HG02759 (cell line): ENCODE measurements at regions not wholly inside any gene's neighbourhood (a gene's known extent, or its start where the extent isn't known, plus 50 kb on each side); places are given as distances from the start of the nearest gene placed in this dataset.
"Not testable (repeated sequence)": the region's sequence is repeated elsewhere in the genome, so short reads cannot be mapped to it uniquely, and the experiment has no call there.

Experiments used
- ATAC-seq: cut with Tn5 transposase; IDR thresholded peaks from one replicate; pipeline ENCODE4 v1.9.1; 2021; ENCODE audit warnings: mild to moderate bottlenecking, moderate library complexity; ENCODE audit not compliant: unreplicated experiment

DNA sequence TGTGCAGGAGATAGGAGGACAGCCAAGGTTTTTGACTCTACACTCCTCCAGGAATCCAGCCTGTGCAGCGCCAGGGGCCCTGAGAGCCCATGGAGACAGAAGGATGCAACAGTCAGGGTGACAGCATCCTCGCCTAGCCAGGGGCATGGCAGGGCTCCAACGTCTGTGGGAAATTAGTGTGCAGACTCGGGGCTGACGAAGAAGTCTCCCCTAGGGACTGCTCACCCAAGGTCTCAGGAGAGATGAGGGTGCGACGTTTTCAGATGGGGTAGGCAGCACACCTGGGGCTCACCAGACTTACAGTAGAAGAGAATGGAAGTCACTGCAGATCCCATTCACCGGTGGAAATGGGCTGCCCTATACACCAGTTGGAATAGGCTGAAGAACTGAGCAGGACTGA is 241.7 kb downstream of the SETD4 start:
- no peak for ATAC-seq

DNA sequence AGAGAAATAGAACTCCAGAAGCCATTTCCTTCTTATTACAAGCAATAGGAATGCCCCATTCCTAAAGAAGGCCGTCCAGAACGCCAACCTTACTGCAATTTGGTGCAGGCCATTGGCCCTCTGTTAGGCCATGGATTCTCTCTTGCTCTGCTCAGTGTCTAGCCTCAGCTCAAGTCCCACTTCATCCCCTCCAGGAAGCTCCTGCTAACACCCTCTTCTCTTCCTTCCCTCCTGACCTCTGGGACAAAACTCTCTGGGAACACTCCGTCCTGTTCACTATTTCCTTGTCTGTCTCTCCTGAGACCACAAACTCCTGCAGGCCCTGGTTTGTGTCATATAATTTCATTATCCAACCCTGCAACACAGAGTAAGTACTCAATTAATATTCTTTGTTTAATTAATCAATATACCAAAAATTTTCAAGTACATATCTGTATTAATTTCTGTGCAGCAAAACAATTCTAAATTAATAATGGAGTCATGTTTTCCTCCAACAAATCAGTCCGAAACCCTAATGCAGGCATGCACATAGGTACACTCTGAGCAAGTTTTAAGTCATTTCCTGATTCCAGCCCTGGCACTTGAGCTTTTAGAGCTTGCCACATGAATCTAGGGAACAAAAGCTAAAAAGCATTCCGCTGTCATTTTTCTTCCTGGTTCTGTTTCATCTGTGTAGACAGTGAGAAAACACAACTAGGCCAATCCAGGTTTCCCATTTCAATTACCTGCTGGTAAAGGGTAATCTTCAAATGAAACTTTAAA is 245.3 kb downstream of the SETD4 start:
- ATAC-seq, result no peak

DNA sequence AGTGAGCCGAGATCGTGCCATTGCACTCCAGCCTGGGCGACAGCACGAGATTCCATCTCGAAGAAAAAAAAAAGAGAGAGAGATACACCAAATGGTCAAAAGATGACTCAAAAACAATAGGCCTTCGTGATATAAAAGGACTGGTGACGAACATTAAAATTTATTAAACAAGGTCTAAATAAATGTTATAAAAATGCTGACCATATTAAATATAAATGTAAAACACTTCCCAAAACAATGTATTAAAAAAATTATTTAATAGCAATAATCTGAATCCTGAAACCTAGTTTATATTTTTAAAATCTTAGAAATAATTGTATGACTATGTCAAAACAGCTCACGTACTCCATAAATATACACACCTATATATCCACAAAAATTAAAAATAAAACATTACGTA is 247.6 kb downstream of the SETD4 start:
- ATAC-seq, result no peak

DNA sequence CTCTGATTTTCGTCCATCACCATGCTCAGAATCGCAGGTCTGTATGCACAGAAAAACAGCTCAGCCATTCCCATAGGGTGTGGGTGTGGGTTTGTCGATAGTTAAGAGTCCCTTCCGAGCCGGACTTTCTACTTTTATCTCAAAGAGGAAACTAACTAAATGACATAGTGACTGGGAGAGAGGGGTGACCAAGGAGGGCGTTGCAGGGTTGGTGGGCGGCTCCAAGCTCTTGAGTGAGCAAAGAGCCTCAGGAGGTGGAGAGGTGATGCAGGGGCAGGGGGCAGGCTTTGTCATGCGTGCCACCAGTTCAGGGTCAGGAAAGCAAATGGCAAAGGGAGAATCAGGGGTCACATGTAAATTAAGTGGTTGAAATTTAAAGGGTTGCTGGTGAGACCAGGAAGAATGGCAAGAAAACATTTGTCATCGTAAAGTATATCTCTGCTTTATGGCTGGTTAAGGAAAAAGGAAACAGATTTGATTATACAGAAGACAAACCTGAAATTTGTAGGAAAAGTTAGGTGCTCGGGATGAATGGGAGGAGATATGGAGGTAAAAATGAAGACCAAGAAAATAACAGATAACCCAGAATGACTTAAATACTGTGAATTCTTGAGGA is 249.0 kb downstream of the SETD4 start:
- no peak for ATAC-seq

DNA sequence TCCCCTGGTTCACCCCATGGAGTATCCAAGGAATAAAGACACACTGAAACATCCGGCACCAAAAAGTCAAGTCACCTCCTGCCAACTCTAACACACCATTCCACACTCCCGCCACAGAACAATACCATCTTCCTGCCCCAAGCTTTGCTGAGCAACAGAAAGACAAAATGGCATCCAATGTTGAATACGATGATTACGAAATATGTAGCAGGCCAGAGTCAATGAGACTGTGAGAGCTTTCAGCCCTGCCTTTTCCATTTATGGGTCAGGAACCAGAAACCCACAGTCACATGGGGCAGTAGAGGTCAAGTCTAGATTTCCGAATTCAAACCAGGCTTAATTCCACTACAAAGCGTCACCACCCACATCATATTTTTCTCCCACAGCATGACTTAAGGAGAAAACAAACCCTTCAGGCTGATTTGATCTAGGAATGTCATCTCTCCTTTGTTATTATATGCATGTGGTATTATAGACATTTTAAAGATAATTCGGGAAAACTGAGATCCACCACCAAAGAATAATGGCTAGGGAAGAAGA is 249.8 kb downstream of the SETD4 start:
- ATAC-seq, result no peak

DNA sequence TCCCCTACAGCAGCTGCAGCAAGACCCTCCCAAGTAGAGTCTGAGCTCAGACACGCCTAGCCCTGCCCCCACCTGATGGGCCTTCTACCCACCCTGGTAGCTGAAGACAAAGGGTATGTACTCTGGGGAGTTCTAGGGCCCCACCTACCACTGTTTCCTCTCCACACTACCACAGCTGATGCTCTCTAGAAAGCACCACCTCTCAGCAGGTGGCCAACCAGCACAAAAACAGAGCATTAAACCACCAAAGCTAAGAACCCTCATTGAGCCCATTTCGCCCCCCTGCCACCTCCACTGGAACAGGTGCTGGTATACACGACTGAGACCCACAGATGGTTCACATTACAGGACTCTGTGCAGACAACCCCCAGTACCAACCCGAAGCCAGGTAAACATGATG is 258.9 kb downstream of the SETD4 start:
- no peak for ATAC-seq

DNA sequence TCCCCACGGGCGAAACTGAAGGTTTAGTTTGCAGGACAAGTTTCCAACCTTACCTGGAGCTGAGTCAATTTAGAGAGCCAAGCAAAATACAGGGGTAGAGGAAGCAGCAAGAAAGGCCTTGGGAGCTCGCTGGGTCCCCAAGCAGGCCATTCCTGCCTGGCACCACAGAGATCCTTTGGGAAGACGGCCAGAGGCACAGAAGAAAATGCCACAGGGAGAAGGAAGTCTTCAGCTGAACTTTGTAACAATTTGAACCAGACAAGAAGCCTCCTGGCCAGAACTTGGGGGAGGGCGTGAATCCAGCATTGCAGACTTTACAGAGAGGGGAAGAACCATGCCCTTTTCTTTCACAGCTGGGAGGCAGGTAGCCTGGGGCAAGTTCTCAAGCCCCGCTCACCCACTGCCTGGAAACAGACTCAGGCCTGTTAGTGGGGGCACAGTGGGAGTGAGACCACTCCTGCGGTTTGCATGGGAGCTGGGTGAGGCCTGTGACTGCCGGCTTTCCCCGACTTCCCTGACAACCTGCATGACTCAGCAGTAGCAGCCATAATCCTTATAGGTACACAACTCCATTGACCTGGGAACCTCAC is 259.4 kb downstream of the SETD4 start:
- ATAC-seq, result not testable (repeated sequence)

DNA sequence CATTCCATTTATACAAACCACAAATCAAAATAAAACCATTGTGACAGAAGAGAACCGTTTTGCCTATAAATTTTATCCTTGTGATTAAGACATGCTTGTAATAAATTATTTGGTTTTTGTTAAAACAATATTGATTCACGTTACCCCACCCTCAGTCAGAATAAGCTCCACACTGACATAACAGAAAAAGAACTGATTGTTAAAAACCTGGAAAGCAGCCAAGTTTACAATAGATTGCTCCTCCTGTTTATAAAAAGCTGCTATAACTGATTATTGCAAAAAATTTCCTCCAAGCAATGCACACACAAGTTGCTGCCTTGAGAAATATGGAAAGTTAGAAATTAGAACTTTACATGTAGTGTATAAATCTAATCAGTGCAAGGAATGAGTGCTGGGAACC is 263.5 kb downstream of the SETD4 start:
- ATAC-seq, result no peak

DNA sequence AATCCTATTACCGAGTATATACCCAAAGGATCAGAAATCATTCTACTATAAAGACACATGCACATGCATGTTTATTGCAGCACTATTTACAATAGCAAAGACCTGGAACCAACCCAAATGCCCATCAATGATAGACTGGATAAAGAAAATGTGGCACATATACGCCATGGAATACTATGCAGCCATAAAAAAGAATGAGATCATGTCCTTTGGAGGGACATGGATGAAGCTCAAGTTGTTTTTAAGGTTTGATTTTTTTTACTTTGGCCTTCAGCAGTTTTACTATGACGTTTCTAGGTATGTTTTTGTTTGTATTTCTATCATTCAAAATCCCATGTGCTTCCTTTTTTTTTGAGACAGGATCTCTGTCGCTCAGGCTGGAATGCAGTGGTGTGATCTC is 265.8 kb downstream of the SETD4 start:
- ATAC-seq, result not testable (repeated sequence)

DNA sequence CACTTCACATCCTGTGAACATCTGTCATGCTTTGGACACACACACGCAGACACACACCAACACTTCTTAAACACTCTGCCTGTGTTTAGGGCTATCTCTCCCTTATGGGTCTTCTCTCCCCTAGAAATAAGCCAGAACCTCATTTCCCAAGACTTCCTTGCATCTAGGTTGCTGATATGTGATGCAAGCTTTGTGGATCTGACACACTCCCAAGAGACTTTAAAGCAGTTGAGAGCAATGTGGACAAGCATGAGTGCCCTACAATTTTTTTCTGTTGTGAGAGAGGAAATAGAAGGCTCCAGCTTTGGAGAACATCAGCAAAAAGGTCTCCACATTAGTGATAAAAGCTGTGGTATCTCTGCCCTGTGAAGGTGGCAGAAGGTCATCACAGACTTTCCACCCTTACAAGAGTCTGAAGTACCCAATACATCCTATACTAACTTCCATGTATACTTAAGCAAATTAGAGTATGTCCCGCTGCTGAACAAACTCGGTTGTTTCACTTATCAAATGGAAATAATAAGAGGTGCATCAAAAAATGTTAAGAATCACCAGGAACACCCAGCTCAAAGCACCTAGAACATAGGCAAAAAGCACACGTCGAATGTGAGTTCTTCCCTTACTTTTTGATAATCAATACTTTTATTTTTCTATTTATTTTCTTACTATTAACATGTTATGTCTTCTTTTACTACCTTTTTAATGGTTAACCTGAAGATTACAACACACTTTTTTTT is 267.6 kb downstream of the SETD4 start:
- no peak for ATAC-seq

DNA sequence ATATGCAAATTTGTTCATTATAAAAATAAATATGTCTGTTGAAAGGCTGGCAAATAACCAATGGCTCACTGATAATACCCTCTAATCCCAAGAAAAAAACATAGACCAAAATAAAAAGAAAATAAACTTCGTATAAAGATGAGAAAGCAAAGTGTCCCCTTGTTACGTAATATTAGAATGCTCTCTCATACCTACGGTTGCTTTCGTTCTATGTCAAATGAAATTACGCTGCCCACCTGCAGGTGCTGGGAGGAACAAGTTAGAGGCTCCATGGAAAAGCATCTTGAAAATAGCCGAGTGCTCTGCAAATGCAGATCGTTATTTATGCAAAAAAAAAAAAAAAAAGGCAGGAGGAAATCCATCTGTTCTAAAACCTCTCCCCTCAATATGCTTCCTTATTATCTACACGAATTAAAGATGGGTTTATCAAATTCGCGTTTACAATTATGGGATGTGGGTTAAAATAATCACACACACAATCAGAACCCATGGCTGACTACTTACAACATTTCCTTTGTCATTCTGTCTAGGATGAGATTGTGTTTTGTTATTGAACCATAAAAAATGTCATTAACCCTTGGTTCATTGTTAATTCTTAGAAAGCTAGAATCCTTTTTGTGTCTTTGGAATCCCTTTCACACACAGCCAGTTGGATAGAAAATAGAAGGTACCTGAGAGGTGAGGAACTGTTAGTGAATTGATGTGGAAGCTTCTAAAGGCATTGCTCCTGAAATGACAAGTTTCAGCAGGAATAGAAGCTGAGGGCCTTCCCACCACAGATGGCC is 268.6 kb downstream of the SETD4 start:
- ATAC-seq, result no peak

DNA sequence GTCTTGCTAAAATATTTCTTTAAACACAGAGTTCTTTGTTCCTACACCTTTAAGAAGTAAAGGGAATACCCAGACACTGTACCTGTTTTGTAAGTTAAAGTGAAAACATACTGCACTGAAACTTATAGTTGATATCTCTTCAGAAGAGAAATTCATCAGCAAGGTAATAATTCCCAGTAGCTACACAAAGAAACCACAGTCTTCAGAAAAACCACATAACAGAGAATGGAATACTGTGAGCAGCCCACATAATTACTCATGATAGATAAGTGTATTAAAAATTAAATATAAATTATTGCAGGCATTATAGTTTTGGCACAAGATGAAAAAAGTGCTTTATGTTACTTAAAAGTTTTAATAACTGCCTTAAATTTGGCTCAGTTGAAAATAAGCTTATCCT is 276.6 kb downstream of the SETD4 start:
- ATAC-seq, result no peak

DNA sequence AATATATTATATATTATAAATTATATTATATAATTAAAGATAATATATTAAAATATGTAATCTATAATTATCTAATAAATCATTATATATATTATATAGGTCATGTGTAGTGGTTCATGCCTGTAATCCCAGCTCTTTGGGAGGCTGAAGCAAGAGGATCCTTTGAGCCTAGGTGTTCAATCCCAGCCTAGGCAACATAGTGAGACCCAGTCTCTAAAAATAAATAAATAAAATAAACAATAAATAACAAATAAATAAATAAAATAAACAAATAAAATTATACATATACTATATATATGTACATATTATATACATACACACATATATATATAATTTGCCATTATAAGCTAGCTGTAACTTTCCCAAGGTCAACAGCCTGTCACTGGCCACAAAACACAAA is 277.7 kb downstream of the SETD4 start:
- no peak for ATAC-seq

DNA sequence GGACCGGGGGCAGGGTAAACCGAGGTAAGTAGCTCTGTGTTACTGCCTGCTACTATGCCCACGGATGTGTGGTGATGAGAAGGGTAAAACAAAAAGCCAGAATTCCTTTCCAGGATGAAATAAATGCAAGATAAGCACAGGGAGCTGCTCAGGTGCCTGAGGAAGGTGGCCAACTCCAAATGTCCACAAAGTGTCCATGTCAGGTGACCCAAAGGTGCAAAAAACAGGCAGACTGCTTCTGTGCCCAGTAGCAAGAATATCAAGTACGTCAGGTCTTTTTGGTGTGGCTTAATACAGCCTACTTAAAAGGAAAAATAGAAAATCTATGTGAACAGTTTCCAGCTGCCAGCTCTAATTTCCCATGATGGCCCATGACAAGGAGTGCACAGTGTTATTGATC is 279.3 kb downstream of the SETD4 start:
- ATAC-seq, result no peak

DNA sequence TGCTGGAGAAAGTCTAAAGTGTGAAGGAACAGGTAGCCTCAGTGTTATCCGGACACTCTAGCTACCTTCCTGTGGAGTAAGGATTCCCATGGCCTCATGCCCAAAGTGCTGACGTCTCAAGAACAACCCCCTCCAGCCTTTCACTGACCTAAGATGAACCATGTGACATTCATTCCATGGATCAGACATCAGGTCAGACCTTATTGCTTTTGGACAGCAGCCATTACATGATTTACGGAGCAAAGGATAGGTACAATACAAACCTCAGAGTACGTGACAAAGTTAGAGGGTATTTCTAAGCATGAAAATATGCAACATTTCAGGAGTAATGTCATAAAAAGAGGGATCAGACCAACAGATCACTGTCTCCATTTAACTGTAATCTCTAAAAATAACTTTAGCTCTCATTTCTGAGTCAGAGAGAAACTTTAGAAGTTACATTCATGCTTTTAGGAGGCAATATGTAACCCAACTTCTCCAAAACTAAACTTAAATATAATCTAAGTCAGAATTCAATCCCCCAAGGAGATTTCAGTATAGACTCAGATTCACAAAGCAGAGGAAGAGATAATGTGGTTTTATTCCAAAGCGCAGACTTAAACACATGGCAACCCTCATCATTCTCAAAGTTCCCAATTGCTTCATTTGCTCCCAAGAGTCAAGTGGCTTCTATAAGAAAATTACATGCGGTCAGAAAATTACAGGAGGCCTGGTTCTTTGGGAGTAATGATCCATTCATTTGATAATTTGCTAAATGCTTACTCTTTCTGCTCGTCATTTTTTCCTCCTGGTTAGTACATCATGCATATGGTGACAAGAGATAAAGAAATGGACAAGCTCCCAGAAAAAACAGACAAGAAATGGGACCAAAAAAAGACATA is 280.4 kb downstream of the SETD4 start:
- ATAC-seq, result no peak

DNA sequence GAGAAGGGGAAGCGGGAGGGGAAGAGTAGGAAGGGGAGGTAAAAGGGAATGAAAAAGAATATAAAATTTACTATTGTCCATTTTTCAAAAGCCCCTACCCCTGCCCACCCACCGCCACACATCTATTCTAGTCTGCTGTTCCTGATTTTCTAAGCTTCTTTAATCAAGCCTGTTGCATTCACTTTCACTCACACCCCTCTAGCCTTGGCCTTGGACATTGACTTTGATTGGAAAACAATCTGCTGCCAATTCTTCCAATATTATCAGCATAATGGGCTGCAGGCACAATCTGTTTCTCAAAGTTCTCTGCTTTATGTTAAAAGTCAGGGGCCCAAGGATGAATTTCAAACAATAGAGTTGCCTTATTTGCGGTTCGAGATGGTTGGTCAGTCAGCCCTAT is 281.2 kb downstream of the SETD4 start:
- ATAC-seq, result no peak

DNA sequence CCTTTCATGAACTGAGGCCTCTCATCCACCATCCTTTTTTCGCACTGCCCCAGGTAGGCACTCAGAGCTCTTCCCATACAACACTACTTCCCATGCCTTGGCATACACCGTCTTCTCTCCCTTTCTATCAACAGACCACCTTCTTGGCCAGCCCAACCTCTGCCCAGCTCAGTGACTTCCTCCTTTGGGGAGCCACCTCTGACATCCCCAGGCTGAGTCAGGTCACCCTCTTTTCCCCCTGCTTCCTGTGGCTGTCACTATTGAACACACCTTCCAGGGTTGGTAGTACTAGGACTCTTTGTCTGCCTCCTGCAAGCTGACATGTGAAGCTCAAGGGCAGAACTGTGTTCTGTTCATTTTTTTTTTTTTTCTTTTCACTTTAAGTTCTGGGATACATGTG is 283.2 kb downstream of the SETD4 start:
- no peak for ATAC-seq

DNA sequence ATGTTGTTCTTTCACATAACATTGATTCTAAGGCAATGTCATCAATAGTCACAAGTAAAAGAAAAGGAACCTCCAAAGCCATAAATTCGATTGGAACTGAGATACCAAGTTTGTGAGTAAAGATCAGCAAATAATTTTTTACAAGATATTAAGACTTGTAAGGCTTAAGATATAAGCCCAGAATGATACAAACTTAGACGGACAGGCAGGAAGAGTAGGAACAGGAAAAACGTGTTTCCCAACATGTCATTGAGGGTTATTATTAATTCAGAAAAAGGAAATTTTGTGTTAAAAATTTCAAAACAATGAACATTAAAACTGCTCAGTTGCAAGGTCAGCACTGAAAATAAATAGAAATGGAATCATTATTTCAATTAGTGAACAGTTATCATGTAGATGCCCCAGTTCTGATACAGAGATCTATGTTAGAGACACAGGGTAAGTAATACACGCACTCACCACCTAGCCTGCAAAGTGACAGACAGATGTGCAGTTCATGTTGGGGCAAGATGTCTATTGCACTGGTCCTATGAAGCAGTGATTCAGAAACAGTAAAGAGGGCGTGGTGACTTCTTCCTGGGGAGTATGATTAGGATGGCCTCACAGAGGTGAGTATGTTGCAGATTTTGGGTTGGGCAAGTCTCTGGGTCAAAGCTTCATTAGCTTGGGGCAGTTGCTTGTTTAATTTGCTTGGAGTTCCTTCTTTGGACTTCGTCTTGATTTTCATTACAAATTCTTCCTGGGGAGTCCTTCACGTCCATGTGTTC is 284.4 kb downstream of the SETD4 start:
- ATAC-seq, result no peak
